Neural progenitor cell (in vitro differentiated cells): ENCODE measurements at regions not wholly inside any gene's neighbourhood (a gene's known extent, or its start where the extent isn't known, plus 50 kb on each side); places are given as distances from the start of the nearest gene placed in this dataset.

Experiments used
- DNase-seq: peaks from one replicate; pipeline ENCODE4 v3.0.0-alpha.2; 2016; ENCODE audit warnings: low spot score
- H2AFZ ChIP-seq: fragments of 200-600 bp; sonication (generic); replicated peaks from 2 replicates; pipeline ENCODE4 v1.6.1; 2016; ENCODE audit warnings: antibody characterized with exemption
- H3F3A ChIP-seq: fragments of 200-600 bp; sonication (generic); 2 replicates; pipeline ENCODE4 v1.6.1; 2016; ENCODE audit warnings: antibody characterized with exemption, low read depth
- H3K27ac ChIP-seq: fragments of 200-600 bp; sonication (generic); 2 replicates; pipeline ENCODE4 v1.5.1; 2016; ENCODE audit warnings: mild to moderate bottlenecking
- H3K27me3 ChIP-seq: fragments of 200-600 bp; sonication (generic); 2 replicates; pipeline ENCODE4 v1.6.1; 2016; ENCODE audit warnings: mild to moderate bottlenecking, moderate library complexity
- H3K36me3 ChIP-seq: fragments of 200-600 bp; sonication (generic); 2 replicates; pipeline ENCODE4 v1.5.1; 2016
- H3K4me1 ChIP-seq: fragments of 200-600 bp; sonication (generic); 2 replicates; pipeline ENCODE4 v1.6.1; 2016; ENCODE audit warnings: mixed run types
- H3K4me2 ChIP-seq: fragments of 200-600 bp; sonication (generic); 2 replicates; pipeline ENCODE4 v1.6.1; 2016
- H3K4me3 ChIP-seq: fragments of 200-600 bp; sonication (generic); 2 replicates; pipeline ENCODE4 v1.5.1; 2016
- H3K79me2 ChIP-seq: fragments of 200-600 bp; sonication (generic); 2 replicates; pipeline ENCODE4 v1.6.1; 2016; ENCODE audit warnings: low read depth
- H3K9ac ChIP-seq: fragments of 200-600 bp; sonication (generic); 2 replicates; pipeline ENCODE4 v1.6.1; 2016
- H3K9me3 ChIP-seq: fragments of 200-600 bp; sonication (generic); 2 replicates; pipeline ENCODE4 v1.5.1; 2016; ENCODE audit warnings: low read depth
- H4K20me1 ChIP-seq: fragments of 200-600 bp; sonication (generic); 2 replicates; pipeline ENCODE4 v1.6.1; 2016; ENCODE audit warnings: low read depth
- H3K27ac Mint-ChIP-seq: 3 replicates; pipeline ENCODE4 v1.8.0; 2021; ENCODE audit warnings: mixed read lengths
- H3K27me3 Mint-ChIP-seq: 2 replicates; pipeline ENCODE4 v1.8.0; 2022; ENCODE audit warnings: low read depth, mild to moderate bottlenecking, inconsistent platforms, moderate library complexity, mixed read lengths; ENCODE audit not compliant: insufficient read depth
- H3K36me3 Mint-ChIP-seq: 3 replicates; pipeline ENCODE4 v1.8.0; 2021; ENCODE audit warnings: mixed read lengths
- H3K4me1 Mint-ChIP-seq: 3 replicates; pipeline ENCODE4 v1.8.0; 2021; ENCODE audit warnings: mixed read lengths
- H3K4me3 Mint-ChIP-seq: 3 replicates; pipeline ENCODE4 v1.8.0; 2021; ENCODE audit warnings: mild to moderate bottlenecking, moderate library complexity, mixed read lengths
- H3K9me3 Mint-ChIP-seq: 3 replicates; pipeline ENCODE4 v1.8.0; 2020; ENCODE audit warnings: mixed read lengths
- CTCF ChIP-seq: fragments of 200-600 bp; sonication (generic); IDR thresholded peaks from 2 replicates; pipeline ENCODE4 v1.5.1; 2017; ENCODE audit warnings: antibody characterized with exemption, mild to moderate bottlenecking
- EZH2 ChIP-seq: fragments of 200-600 bp; sonication (generic); IDR thresholded peaks from 2 replicates; pipeline ENCODE4 v1.6.1; 2017; ENCODE audit warnings: antibody characterized with exemption, mild to moderate bottlenecking, moderate library complexity
- EZH2phosphoT487 ChIP-seq: fragments of 200-600 bp; sonication (generic); IDR thresholded peaks from 2 replicates; pipeline ENCODE4 v1.6.1; 2017; ENCODE audit warnings: antibody characterized with exemption

GRCh38 chr6:103797738-103798137 lies 1062.0 kb downstream of the HACE1 start:
- H3K27me3 Mint-ChIP-seq = peaks cover 2% of the 10 kb centered on the region
- H3K4me1 Mint-ChIP-seq = peaks cover 8% of the 10 kb centered on the region
- no peak overlapping the region for H3K9ac ChIP-seq
- no peaks in the 10 kb centered on the region for H3K9me3 ChIP-seq
- peak overlapping the region; percentile 87 for H2AFZ ChIP-seq
- H4K20me1 ChIP-seq = no peaks in the 10 kb centered on the region
- H3K27ac ChIP-seq = no peak overlapping the region
- no peaks in the 10 kb centered on the region for H3K36me3 Mint-ChIP-seq
- no peaks in the 10 kb centered on the region for H3K27me3 ChIP-seq
- H3F3A ChIP-seq = no peaks in the 10 kb centered on the region
- H3K36me3 ChIP-seq = no peaks in the 10 kb centered on the region
- H3K4me2 ChIP-seq = no peak overlapping the region
- H3K79me2 ChIP-seq = no peaks in the 10 kb centered on the region
- no peak overlapping the region for H3K27ac Mint-ChIP-seq
- no peak overlapping the region for H3K4me3 ChIP-seq
- peaks cover 15% of the 10 kb centered on the region for H3K9me3 Mint-ChIP-seq
- H3K4me3 Mint-ChIP-seq = no peak overlapping the region
- DNase-seq = peak; percentile 27
- TF ChIP-seq EZH2 = no peak
- TF ChIP-seq CTCF = peak; percentile 66
- H3K4me1 ChIP-seq = peaks cover 9% of the 10 kb centered on the region

GRCh38 chr6:103791458-103791857 lies 1068.3 kb downstream of the HACE1 start:
- no peak overlapping the region for H3K9ac ChIP-seq
- no peak overlapping the region for H2AFZ ChIP-seq
- H3K36me3 Mint-ChIP-seq = no peaks in the 10 kb centered on the region
- no peaks in the 10 kb centered on the region for H3K4me1 ChIP-seq
- no peak overlapping the region for H3K4me3 ChIP-seq
- no peaks in the 10 kb centered on the region for H3K4me1 Mint-ChIP-seq
- no peaks in the 10 kb centered on the region for H3K36me3 ChIP-seq
- H3K79me2 ChIP-seq = no peaks in the 10 kb centered on the region
- no peak overlapping the region for H3K4me3 Mint-ChIP-seq
- H3K9me3 Mint-ChIP-seq = peaks cover 13% of the 10 kb centered on the region
- no peak overlapping the region for H3K27ac ChIP-seq
- no peaks in the 10 kb centered on the region for H4K20me1 ChIP-seq
- H3F3A ChIP-seq = no peaks in the 10 kb centered on the region
- peaks cover 4% of the 10 kb centered on the region for H3K27me3 Mint-ChIP-seq
- TF ChIP-seq EZH2 (no peak), EZH2phosphoT487 (no peak), CTCF (no peak)
- H3K27ac Mint-ChIP-seq = no peak overlapping the region
- H3K4me2 ChIP-seq = no peak overlapping the region
- DNase-seq = no peak
- H3K27me3 ChIP-seq = no peaks in the 10 kb centered on the region
- H3K9me3 ChIP-seq = no peaks in the 10 kb centered on the region

GRCh38 chr6:103784117-103784516 lies 1075.6 kb downstream of the HACE1 start:
- H3K4me2 ChIP-seq = no peak overlapping the region

More at GRCh38 chr6:103784117-103784516, 1075.6 kb downstream of the HACE1 start:
- H3K9me3 ChIP-seq = no peaks in the 10 kb centered on the region
- peak overlapping the region; percentile 50 for H2AFZ ChIP-seq
- H3K79me2 ChIP-seq = no peaks in the 10 kb centered on the region
- DNase-seq = no peak
- H3K4me3 Mint-ChIP-seq = no peak overlapping the region
- H3F3A ChIP-seq = no peaks in the 10 kb centered on the region
- H3K4me1 ChIP-seq = no peaks in the 10 kb centered on the region
- H3K27ac Mint-ChIP-seq = no peak overlapping the region
- H3K9ac ChIP-seq = no peak overlapping the region
- TF ChIP-seq EZH2 (no peak), EZH2phosphoT487 (no peak), CTCF (no peak)
- H3K9me3 Mint-ChIP-seq = no peaks in the 10 kb centered on the region
- no peaks in the 10 kb centered on the region for H3K4me1 Mint-ChIP-seq
- no peak overlapping the region for H3K27ac ChIP-seq
- no peak overlapping the region for H3K4me3 ChIP-seq
- no peaks in the 10 kb centered on the region for H3K27me3 ChIP-seq
- H3K27me3 Mint-ChIP-seq = peaks cover 2% of the 10 kb centered on the region
- H3K36me3 Mint-ChIP-seq = no peaks in the 10 kb centered on the region
- H4K20me1 ChIP-seq = no peaks in the 10 kb centered on the region
- H3K36me3 ChIP-seq = no peaks in the 10 kb centered on the region
